Type B pancreatic cell (in vitro differentiated cells): ENCODE measurements at regions not wholly inside any gene's neighbourhood (a gene's known extent, or its start where the extent isn't known, plus 50 kb on each side); places are given as distances from the start of the nearest gene placed in this dataset.
A peak's percentile ranks its signal among the peaks of the same experiment; 100 is the strongest.
"Not testable (repeated sequence)": the region's sequence is repeated elsewhere in the genome, so short reads cannot be mapped to it uniquely, and the experiment has no call there.

ENCODE experiments used
- DNase-seq: peaks from one replicate; pipeline ENCODE4 v3.0.0; 2021; ENCODE audit warnings: mixed read lengths; ENCODE audit not compliant: unreplicated experiment; ENCODE audit errors: extremely low spot score
- H3K27ac Mint-ChIP-seq: 2 replicates; pipeline ENCODE4 v1.8.0; 2021; ENCODE audit warnings: mild to moderate bottlenecking, mixed read lengths
- H3K27me3 Mint-ChIP-seq: 2 replicates; pipeline ENCODE4 v1.8.0; 2021; ENCODE audit warnings: mixed read lengths
- H3K36me3 Mint-ChIP-seq: 2 replicates; pipeline ENCODE4 v1.8.0; 2021; ENCODE audit warnings: mixed read lengths
- H3K4me1 Mint-ChIP-seq: one replicate; pipeline ENCODE4 v1.8.0; 2021; ENCODE audit warnings: mixed read lengths; ENCODE audit not compliant: unreplicated experiment
- H3K4me3 Mint-ChIP-seq: 2 replicates; pipeline ENCODE4 v1.8.0; 2021; ENCODE audit warnings: mild to moderate bottlenecking, mixed read lengths
- H3K9me3 Mint-ChIP-seq: 2 replicates; pipeline ENCODE4 v1.8.0; 2021; ENCODE audit warnings: mixed read lengths
- TF ChIP-seq, protein P1 (sequence below): fragments of 200-600 bp; sonication (generic); conservative IDR thresholded peaks from 2 replicates; pipeline ENCODE4 v1.5.0; 2021; ENCODE audit warnings: antibody characterized with exemption, mild to moderate bottlenecking

DNA sequence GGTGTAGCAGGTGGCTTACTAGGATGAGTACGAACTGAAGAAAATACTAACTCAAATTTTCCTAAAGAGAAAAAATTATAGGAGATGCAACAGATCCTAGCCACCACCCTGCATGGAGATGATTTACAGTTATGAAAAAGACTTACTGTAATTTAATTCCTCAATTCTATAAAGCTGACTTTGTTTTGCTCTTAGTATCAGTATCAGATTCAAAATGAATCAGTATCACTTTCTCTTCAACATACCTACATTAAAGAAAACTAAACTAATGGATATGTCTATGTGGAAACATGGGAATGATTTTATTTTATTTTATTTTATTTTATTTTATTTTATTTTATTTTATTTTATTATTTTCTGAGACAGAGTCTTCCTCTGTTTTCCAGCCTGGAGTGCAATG lies 525.8 kb downstream of the NLGN4X start:
- Mint-ChIP-seq H3K4me1 (no peaks in the 10 kb centered on the region), H3K4me3 (no peak overlapping the region), H3K9me3 (no peaks in the 10 kb centered on the region), H3K27ac (no peak overlapping the region), H3K27me3 (no peaks in the 10 kb centered on the region), H3K36me3 (no peaks in the 10 kb centered on the region)
- DNase-seq: no peak
- TF ChIP-seq, protein P1, sequence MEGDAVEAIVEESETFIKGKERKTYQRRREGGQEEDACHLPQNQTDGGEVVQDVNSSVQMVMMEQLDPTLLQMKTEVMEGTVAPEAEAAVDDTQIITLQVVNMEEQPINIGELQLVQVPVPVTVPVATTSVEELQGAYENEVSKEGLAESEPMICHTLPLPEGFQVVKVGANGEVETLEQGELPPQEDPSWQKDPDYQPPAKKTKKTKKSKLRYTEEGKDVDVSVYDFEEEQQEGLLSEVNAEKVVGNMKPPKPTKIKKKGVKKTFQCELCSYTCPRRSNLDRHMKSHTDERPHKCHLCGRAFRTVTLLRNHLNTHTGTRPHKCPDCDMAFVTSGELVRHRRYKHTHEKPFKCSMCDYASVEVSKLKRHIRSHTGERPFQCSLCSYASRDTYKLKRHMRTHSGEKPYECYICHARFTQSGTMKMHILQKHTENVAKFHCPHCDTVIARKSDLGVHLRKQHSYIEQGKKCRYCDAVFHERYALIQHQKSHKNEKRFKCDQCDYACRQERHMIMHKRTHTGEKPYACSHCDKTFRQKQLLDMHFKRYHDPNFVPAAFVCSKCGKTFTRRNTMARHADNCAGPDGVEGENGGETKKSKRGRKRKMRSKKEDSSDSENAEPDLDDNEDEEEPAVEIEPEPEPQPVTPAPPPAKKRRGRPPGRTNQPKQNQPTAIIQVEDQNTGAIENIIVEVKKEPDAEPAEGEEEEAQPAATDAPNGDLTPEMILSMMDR: no peak

DNA sequence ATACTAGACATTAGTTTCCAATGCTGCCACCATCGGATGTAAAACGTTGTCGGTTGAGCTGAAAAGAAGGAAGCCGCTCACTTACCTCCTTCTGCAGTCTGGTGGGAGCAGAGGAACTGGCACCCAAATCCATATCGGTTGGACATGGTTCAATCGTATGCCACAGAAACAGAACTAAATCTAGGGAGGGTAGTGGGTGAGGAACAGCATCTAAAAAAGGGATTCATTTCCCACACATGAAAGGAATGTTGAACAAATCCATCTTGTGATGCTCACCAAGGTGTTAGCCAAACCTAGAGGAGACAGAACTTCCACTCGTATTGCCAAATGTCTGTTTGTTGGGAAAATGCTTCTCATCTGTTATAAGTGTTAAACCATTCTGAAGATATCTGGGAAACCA lies 532.7 kb downstream of the NLGN4X start:
- no peaks in the 10 kb centered on the region for H3K4me1 Mint-ChIP-seq
- no peaks in the 10 kb centered on the region for H3K27me3 Mint-ChIP-seq
- TF ChIP-seq, protein P1: no peak
- no peak for DNase-seq
- H3K27ac Mint-ChIP-seq: no peak overlapping the region
- no peaks in the 10 kb centered on the region for H3K36me3 Mint-ChIP-seq
- no peaks in the 10 kb centered on the region for H3K9me3 Mint-ChIP-seq
- no peak overlapping the region for H3K4me3 Mint-ChIP-seq

DNA sequence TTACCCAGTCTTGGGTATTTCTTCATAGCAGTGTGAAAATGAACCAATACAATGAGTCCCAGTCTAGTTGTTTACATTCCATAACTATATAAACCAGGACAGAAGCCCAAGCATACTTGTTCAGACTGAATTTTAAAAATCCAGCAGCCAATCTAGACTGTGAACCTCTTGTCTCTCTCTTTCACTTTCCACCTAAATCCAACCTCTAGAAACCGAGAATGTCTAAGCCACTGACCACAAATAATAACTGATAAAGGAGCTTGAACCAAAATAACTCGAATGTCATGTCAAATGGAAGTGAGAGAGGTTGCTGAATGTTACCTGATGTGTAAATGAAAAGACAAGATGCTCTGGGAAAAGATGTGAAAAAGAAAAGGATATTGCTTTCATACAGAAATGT lies 544.7 kb downstream of the NLGN4X start:
- H3K9me3 Mint-ChIP-seq: no peaks in the 10 kb centered on the region
- no peak overlapping the region for H3K4me3 Mint-ChIP-seq
- H3K4me1 Mint-ChIP-seq: no peaks in the 10 kb centered on the region
- H3K27ac Mint-ChIP-seq: no peak overlapping the region
- no peaks in the 10 kb centered on the region for H3K36me3 Mint-ChIP-seq
- TF ChIP-seq, protein P1: no peak
- no peak for DNase-seq
- no peaks in the 10 kb centered on the region for H3K27me3 Mint-ChIP-seq

DNA sequence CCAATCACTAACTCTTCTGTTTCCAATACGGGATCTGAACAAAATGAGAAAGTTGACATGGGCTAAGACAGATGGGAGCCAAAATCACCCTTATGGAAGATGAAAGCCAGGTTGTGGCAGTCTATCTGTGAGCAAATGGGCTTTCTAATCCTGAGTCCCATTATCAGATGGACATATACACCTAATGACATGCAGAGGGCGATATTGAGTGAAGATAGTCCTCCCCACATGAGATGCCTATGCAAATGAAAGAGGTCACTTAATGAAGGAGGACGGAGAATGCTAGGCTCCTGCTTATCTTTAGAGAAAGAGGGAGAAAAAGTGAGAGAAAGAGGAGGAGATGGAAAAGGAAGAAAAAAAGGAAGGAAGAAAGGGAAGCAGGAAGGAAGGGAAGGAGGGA lies 547.5 kb downstream of the NLGN4X start:
- Mint-ChIP-seq H3K36me3 (no peaks in the 10 kb centered on the region), H3K27ac (no peak overlapping the region), H3K27me3 (no peaks in the 10 kb centered on the region), H3K9me3 (no peaks in the 10 kb centered on the region), H3K4me3 (no peak overlapping the region), H3K4me1 (no peaks in the 10 kb centered on the region)
- TF ChIP-seq, protein P1: peak; percentile 62
- no peak for DNase-seq

DNA sequence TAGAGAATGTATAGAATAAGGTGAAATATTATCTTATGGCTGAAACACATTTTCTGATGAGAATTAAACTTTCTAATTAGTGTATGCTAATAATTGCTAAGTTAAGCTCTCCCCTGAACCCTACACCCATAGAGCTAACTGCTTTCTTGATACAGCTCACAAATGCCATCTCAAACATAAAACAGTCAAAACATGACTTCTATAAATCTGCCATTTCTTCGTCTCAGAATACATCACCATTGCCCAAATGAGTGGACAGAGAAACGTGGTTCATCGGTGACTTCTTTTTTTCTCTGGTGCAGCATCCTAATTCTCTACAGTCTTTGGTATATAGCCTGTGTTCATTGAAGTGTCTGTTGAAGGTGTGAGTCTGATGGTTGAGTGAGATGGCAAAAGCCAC lies 554.6 kb downstream of the NLGN4X start:
- Mint-ChIP-seq H3K27me3 (no peaks in the 10 kb centered on the region), H3K9me3 (no peaks in the 10 kb centered on the region), H3K4me1 (no peaks in the 10 kb centered on the region), H3K27ac (no peak overlapping the region), H3K4me3 (no peak overlapping the region), H3K36me3 (no peaks in the 10 kb centered on the region)
- TF ChIP-seq, protein P1: no peak
- no peak for DNase-seq

DNA sequence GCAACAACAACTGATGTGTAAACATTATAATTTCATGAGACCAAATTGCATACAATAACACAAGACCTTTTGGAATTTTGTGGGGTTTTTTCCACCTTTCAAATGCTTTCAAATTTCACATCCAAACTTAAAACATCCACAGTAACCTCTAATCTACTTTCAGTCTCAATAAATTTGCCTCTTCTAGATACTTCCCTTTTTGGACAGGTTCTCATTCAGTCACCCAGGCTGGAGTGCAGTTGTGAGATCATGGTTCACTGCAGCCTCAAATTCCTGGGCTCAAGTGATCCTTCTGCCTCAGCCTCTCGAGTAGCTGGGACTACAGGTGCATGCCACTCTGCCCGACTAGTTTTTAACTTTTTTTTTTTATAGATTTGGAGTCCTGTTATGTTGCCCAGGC lies 556.6 kb downstream of the NLGN4X start:
- no peak overlapping the region for H3K27ac Mint-ChIP-seq
- H3K4me1 Mint-ChIP-seq: no peaks in the 10 kb centered on the region
- TF ChIP-seq, protein P1: no peak
- no peaks in the 10 kb centered on the region for H3K36me3 Mint-ChIP-seq
- no peak overlapping the region for H3K4me3 Mint-ChIP-seq
- H3K27me3 Mint-ChIP-seq: no peaks in the 10 kb centered on the region
- H3K9me3 Mint-ChIP-seq: no peaks in the 10 kb centered on the region
- no peak for DNase-seq

DNA sequence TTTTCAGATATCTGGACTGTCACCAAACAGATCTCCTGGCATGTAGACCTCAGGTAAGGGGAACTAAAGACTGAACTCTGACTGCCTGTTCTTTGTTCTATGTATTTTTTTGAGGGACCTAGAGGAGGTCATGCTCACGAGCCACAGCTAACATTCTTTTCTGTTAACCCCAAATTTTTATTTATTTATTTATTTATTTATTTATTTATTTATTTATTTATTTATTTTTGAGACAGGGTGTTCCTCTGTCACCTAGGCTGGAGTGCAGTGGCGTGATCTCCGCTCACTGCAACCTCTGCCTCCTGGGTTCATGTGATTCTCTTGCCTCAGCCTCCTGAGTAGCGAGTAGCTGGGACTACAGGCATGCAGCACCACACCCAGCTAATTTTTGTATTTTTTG lies 562.0 kb downstream of the NLGN4X start:
- not testable (repeated sequence) for H3K36me3 Mint-ChIP-seq

More for the DNA sequence above, 562.0 kb downstream of the NLGN4X start:
- not testable (repeated sequence) for H3K4me1 Mint-ChIP-seq, H3K27ac Mint-ChIP-seq, H3K4me3 Mint-ChIP-seq, DNase-seq, H3K9me3 Mint-ChIP-seq, H3K27me3 Mint-ChIP-seq
